ENCODE measurements at regions not wholly inside any gene's neighbourhood (a gene's known extent, or its start where the extent isn't known, plus 50 kb on each side); places are given as distances from the start of the nearest gene placed in this dataset.
"Not testable (repeated sequence)": the region's sequence is repeated elsewhere in the genome, so short reads cannot be mapped to it uniquely, and the experiment has no call there.

- no peak for DNase-seq
Observed at GRCh38 chr2:208608122-208608835, 201.7 kb downstream of the PTH2R start.

- DNase-seq: no peak
Observed at GRCh38 chr2:208609166-208609804, 202.7 kb downstream of the PTH2R start.

- DNase-seq: not testable (repeated sequence)
Observed at GRCh38 chr2:208615675-208616074, 209.1 kb downstream of the PTH2R start.

GRCh38 chr2:208618220-208618619 is 211.6 kb downstream of the PTH2R start:
- DNase-seq: no peak

GRCh38 chr2:208619993-208620392 is 213.4 kb downstream of the PTH2R start:
- no peak for DNase-seq

- DNase-seq: no peak
Observed at GRCh38 chr2:208620487-208620978, 213.9 kb downstream of the PTH2R start.

GRCh38 chr2:208627110-208627884 is 220.7 kb downstream of the PTH2R start:
- no peak for DNase-seq

GRCh38 chr2:208627916-208628315 is 221.3 kb downstream of the PTH2R start:
- no peak for DNase-seq

- DNase-seq: no peak
Observed at GRCh38 chr2:208638059-208638458, 231.5 kb downstream of the PTH2R start.

- DNase-seq: no peak
Observed at GRCh38 chr2:208642125-208642779, 235.7 kb downstream of the PTH2R start.

GRCh38 chr2:208643145-208643544 is 236.6 kb downstream of the PTH2R start:
- DNase-seq: no peak

GRCh38 chr2:208645226-208645625 is 238.6 kb downstream of the PTH2R start:
- no peak for DNase-seq

- DNase-seq: no peak
Observed at GRCh38 chr2:208648368-208648767, 241.8 kb downstream of the PTH2R start.

GRCh38 chr2:208653383-208653782 is 246.8 kb downstream of the PTH2R start:
- no peak for DNase-seq

- no peak for DNase-seq
Observed at GRCh38 chr2:208654056-208654455, 247.5 kb downstream of the PTH2R start.

- no peak for DNase-seq
Observed at GRCh38 chr2:208657468-208657867, 250.9 kb downstream of the PTH2R start.

GRCh38 chr2:208669394-208669793 is 262.8 kb downstream of the PTH2R start:
- no peak for DNase-seq

GRCh38 chr2:208671284-208671683 is 264.7 kb downstream of the PTH2R start:
- no peak for DNase-seq

GRCh38 chr2:208671886-208672680 is 265.5 kb downstream of the PTH2R start:
- DNase-seq: no peak

- no peak for DNase-seq
Observed at GRCh38 chr2:208673631-208674030, 267.0 kb downstream of the PTH2R start.

GRCh38 chr2:208674919-208675318 is 268.3 kb downstream of the PTH2R start:
- DNase-seq: no peak

GRCh38 chr2:208685929-208686328 is 279.3 kb downstream of the PTH2R start:
- not testable (repeated sequence) for DNase-seq
